Upper lobe of right lung (tissue), 1 donor: ENCODE measurements at regions not wholly inside any gene's neighbourhood (a gene's known extent, or its start where the extent isn't known, plus 50 kb on each side); places are given as distances from the start of the nearest gene placed in this dataset.
A peak's percentile ranks its signal among the peaks of the same experiment; 100 is the strongest.

ENCODE experiments used
- ATAC-seq: fragments of 200-7000 bp; cut with Tn5 transposase; one replicate; pipeline ENCODE4 v1.9.1; 2020; ENCODE audit warnings: mild to moderate bottlenecking, moderate library complexity
- DNase-seq: peaks from one replicate; pipeline ENCODE4 v3.0.0-alpha.2; 2020
- H3K27ac ChIP-seq: fragments of 200-600 bp; one replicate; pipeline ENCODE4 v1.8.0; 2022
- H3K27me3 ChIP-seq: fragments of 200-600 bp; one replicate; pipeline ENCODE4 v1.8.0; 2022; ENCODE audit warnings: mild to moderate bottlenecking
- H3K36me3 ChIP-seq: fragments of 200-600 bp; one replicate; pipeline ENCODE4 v1.8.0; 2022
- H3K4me1 ChIP-seq: fragments of 200-600 bp; one replicate; pipeline ENCODE4 v1.8.0; 2022
- H3K4me3 ChIP-seq: fragments of 200-600 bp; one replicate; pipeline ENCODE4 v1.8.0; 2022; ENCODE audit warnings: mild to moderate bottlenecking
- H3K9me3 ChIP-seq: fragments of 200-600 bp; one replicate; pipeline ENCODE4 v1.8.0; 2022
- CTCF ChIP-seq: fragments of 200-600 bp; IDR thresholded peaks from one replicate; pipeline ENCODE4 v1.8.0; 2022; ENCODE audit warnings: antibody characterized with exemption
- intact Hi-C: fragments of 100-400 bp; cut with DNase I; formaldehyde crosslinking; loops from one replicate; pipeline ENCODE4 v1.11.0; 2022
- donor health status: DM: no; HTN: yes; CAD: no; lungs with severe emphysema.

- no peak overlapping the region for H3K4me3 ChIP-seq
- no peaks in the 10 kb centered on the region for H3K36me3 ChIP-seq
- DNase-seq (no peak), ATAC-seq (no peak)
- TF ChIP-seq CTCF, result no peak
- H3K4me1 ChIP-seq, result peaks cover 9% of the 10 kb centered on the region
- no peak overlapping the region for H3K27ac ChIP-seq
- H3K9me3 ChIP-seq, result no peaks in the 10 kb centered on the region
- no peaks in the 10 kb centered on the region for H3K27me3 ChIP-seq
- intact Hi-C loops, result no loop called here
Measured at GRCh38 chr17:73824321-73824720, 180.1 kb upstream of the SDK2 start.

- peaks cover 9% of the 10 kb centered on the region for H3K4me1 ChIP-seq
- no peak overlapping the region for H3K27ac ChIP-seq
- ATAC-seq (no peak), DNase-seq (no peak)
- H3K36me3 ChIP-seq, result no peaks in the 10 kb centered on the region
- no peak for TF ChIP-seq CTCF
- intact Hi-C loops, result no loop called here
- no peaks in the 10 kb centered on the region for H3K27me3 ChIP-seq
- H3K4me3 ChIP-seq, result no peak overlapping the region
- H3K9me3 ChIP-seq, result no peaks in the 10 kb centered on the region
Measured at GRCh38 chr17:73826181-73826871, 182.1 kb upstream of the SDK2 start.

GRCh38 chr17:73826872-73827228 is 182.6 kb upstream of the SDK2 start:
- H3K4me1 ChIP-seq, result peaks cover 9% of the 10 kb centered on the region
- H3K27ac ChIP-seq, result peak overlapping the region; percentile 66
- no peak for TF ChIP-seq CTCF
- no peaks in the 10 kb centered on the region for H3K9me3 ChIP-seq
- ATAC-seq, result no peak
- no peak overlapping the region for H3K4me3 ChIP-seq
- intact Hi-C loops, result no loop called here
- no peaks in the 10 kb centered on the region for H3K27me3 ChIP-seq
- no peak for DNase-seq
- H3K36me3 ChIP-seq, result no peaks in the 10 kb centered on the region

GRCh38 chr17:73827627-73828291 is 183.5 kb upstream of the SDK2 start:
- H3K9me3 ChIP-seq, result no peaks in the 10 kb centered on the region
- ATAC-seq (peak; percentile 83), DNase-seq (no peak)
- H3K36me3 ChIP-seq, result no peaks in the 10 kb centered on the region
- H3K4me3 ChIP-seq, result no peak overlapping the region
- no peak for TF ChIP-seq CTCF
- peaks cover 9% of the 10 kb centered on the region for H3K4me1 ChIP-seq
- intact Hi-C loops, result no loop called here
- H3K27ac ChIP-seq, result peak overlapping the region; percentile 66
- H3K27me3 ChIP-seq, result no peaks in the 10 kb centered on the region

- no peaks in the 10 kb centered on the region for H3K27me3 ChIP-seq
- H3K36me3 ChIP-seq, result no peaks in the 10 kb centered on the region
- DNase-seq (peak; percentile 21), ATAC-seq (no peak)
- intact Hi-C loops, result no loop called here
- H3K4me1 ChIP-seq, result peaks cover 9% of the 10 kb centered on the region
- no peak overlapping the region for H3K27ac ChIP-seq
- no peak for TF ChIP-seq CTCF
- H3K9me3 ChIP-seq, result no peaks in the 10 kb centered on the region
- H3K4me3 ChIP-seq, result no peak overlapping the region
Measured at GRCh38 chr17:73829676-73830280, 185.5 kb upstream of the SDK2 start.
